ENCODE measurements at regions not wholly inside any gene's neighbourhood (a gene's known extent, or its start where the extent isn't known, plus 50 kb on each side); places are given as distances from the start of the nearest gene placed in this dataset.

DNA sequence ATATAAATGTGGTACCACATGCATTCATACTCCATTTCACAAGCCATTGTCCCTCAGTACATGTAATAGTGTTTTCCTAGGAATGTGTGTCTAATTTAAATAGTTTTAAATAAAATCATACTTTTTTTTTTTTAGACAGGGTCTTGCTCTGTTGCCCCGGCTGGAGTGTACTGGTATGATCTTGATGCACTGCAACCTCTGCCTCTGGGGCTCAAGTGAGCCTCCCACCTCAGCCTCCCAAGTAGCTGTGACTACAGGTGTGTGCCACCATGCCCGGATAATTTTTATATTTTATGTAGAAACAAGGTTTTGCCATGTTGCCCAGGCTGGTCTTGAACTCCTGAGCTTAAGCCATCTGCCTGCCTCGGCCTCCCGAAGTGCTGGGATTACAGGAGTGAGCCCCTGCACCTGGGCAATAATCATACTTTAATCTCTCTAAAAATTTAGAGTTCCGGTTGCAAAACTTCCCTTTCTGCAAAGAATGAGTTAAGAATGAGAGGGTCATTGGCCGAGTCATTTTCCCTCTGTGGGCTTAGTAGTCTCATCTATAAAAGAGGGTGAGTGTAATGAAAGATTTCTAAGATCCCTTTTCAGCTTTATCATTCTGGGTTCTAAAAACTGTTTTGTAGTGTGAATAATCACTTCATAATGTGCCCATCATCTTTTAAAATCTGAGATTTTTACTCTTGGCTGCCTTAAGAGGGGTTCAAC lies 116.0 kb upstream of the PELI1 start:
- intact Hi-C loops (cut with DNase I) = no loop called here
- no peak for DNase-seq
- TF ChIP-seq EP300 (IDR thresholded peaks at IDR 0.05) (no peak), POLR2A (IDR thresholded peaks at IDR 0.05) (no peak), POLR2AphosphoS5 (IDR thresholded peaks at IDR 0.05) (no peak)
- TF ChIP-seq, protein P1, sequence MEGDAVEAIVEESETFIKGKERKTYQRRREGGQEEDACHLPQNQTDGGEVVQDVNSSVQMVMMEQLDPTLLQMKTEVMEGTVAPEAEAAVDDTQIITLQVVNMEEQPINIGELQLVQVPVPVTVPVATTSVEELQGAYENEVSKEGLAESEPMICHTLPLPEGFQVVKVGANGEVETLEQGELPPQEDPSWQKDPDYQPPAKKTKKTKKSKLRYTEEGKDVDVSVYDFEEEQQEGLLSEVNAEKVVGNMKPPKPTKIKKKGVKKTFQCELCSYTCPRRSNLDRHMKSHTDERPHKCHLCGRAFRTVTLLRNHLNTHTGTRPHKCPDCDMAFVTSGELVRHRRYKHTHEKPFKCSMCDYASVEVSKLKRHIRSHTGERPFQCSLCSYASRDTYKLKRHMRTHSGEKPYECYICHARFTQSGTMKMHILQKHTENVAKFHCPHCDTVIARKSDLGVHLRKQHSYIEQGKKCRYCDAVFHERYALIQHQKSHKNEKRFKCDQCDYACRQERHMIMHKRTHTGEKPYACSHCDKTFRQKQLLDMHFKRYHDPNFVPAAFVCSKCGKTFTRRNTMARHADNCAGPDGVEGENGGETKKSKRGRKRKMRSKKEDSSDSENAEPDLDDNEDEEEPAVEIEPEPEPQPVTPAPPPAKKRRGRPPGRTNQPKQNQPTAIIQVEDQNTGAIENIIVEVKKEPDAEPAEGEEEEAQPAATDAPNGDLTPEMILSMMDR (IDR thresholded peaks at IDR 0.05) = no peak
- Histone ChIP-seq H3K9me3 (no peaks in the 10 kb centered on the region), H3K4me1 (peaks cover 0 to 7% (median 0%) of the 10 kb centered on the region in 4 donors), H3K4me3 (no peak overlapping the region), H3K27ac (peak overlapping the region; percentile 24 to 60 (median 39)), H3K36me3 (no peaks in the 10 kb centered on the region), H3K27me3 (no peaks in the 10 kb centered on the region)
- 85 to 92% methylated on average over 6 of the region's 6 CpGs for WGBS, 2 donors

DNA sequence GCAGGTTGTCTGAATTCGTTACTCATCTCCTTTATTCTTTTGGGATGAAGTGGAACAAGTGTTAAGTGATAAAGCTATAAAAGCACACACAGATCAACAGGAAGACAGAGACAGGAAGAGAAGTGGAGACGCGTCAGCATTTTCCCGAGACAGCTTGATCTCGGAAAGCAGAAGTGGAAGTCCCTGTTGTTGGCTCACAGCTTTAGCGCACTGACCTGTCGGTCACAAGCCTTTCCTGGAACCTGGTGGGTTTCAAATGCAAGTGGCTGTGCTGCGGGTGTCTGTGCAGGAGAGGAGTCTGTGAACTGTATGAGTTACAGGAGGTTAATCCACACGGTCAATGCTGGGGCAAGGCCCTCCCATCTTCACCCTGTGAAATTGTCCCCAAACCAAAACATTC lies 116.6 kb upstream of the PELI1 start:
- Histone ChIP-seq H3K27ac (peak overlapping the region; percentile 24 to 60 (median 39)), H3K36me3 (no peaks in the 10 kb centered on the region), H3K27me3 (no peaks in the 10 kb centered on the region), H3K4me1 (peaks cover 0 to 7% (median 0%) of the 10 kb centered on the region in 4 donors), H3K9me3 (no peaks in the 10 kb centered on the region), H3K4me3 (no peak overlapping the region)
- DNase-seq = peak; percentile 78
- 38 to 57% methylated on average over 9 of the region's 9 CpGs for WGBS, 2 donors
- intact Hi-C loops (cut with DNase I) = no loop called here
- TF ChIP-seq POLR2AphosphoS5 (IDR thresholded peaks at IDR 0.05) = peak in 3 of 4 donors; percentile 14 to 59 (median 42)
- peak in 3 of 4 donors; percentile 5 to 45 (median 6) for TF ChIP-seq EP300 (IDR thresholded peaks at IDR 0.05)
- TF ChIP-seq, protein P1 (IDR thresholded peaks at IDR 0.05) = no peak
- TF ChIP-seq POLR2A (IDR thresholded peaks at IDR 0.05) = no peak

DNA sequence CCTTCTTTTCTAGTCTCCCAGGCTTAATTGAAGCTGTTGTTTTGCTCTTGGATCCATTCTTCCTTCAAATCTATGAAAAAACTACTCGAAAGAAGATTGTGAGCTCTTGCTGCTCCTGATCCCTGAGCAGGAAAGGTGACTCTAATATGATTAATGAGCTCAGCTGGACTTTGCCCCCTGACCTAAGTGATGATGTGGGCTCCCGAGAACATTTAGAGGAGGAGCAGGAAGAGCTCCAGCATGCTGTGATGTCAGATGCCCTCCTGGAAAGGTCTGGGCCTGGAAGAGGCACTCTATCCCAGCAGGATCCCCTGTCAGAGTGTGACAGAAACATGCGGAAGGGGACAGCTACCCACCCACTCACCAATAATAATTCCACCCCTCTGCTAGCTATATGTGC lies 117.9 kb upstream of the PELI1 start:
- TF ChIP-seq POLR2AphosphoS5 (IDR thresholded peaks at IDR 0.05) (no peak), EP300 (IDR thresholded peaks at IDR 0.05) (no peak), POLR2A (IDR thresholded peaks at IDR 0.05) (no peak)
- TF ChIP-seq, protein P1 (IDR thresholded peaks at IDR 0.05) = no peak
- no peak for DNase-seq

DNA sequence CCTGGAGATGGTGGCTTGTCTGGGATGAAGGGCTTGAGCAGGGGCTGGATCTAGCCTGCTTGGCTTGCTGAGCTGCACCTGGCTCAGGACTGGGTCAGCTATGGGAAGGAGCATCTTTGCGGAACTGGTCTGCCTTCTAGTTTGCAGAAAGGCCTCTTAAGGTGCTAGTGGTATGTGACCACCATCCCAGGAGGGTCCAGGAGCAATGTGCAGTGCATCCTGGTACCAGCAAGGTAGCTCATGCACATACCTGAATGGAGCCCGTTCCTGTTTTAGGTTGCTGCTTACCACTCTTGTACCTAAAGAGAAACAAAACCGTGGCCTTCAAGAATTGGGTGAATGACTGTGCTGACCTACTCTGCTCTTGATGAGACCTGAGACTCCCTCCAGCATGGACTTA lies 118.6 kb upstream of the PELI1 start:
- H3K27me3 ChIP-seq = no peaks in the 10 kb centered on the region
- DNase-seq = no peak
- no peak overlapping the region for H3K4me3 ChIP-seq
- H3K4me1 ChIP-seq = peaks cover 0 to 14% (median 7%) of the 10 kb centered on the region in 4 donors
- TF ChIP-seq, protein P1 (IDR thresholded peaks at IDR 0.05) = no peak
- TF ChIP-seq POLR2AphosphoS5 (IDR thresholded peaks at IDR 0.05) = no peak
- TF ChIP-seq EP300 (IDR thresholded peaks at IDR 0.05) = no peak
- no peak for TF ChIP-seq POLR2A (IDR thresholded peaks at IDR 0.05)
- no peaks in the 10 kb centered on the region for H3K36me3 ChIP-seq
- intact Hi-C loops (cut with DNase I) = no loop called here
- peak overlapping the region in 1 of 4 donors; percentile 21 for H3K27ac ChIP-seq
- 94 to 96% methylated on average over 3 of the region's 3 CpGs for WGBS, 2 donors
- H3K9me3 ChIP-seq = no peaks in the 10 kb centered on the region

More for the DNA sequence above, 117.9 kb upstream of the PELI1 start:
- Histone ChIP-seq H3K36me3 (no peaks in the 10 kb centered on the region), H3K27ac (peak overlapping the region in 2 of 4 donors; percentile 26 to 34), H3K4me1 (peaks cover 0 to 7% (median 2%) of the 10 kb centered on the region in 4 donors), H3K27me3 (no peaks in the 10 kb centered on the region), H3K4me3 (no peak overlapping the region), H3K9me3 (no peaks in the 10 kb centered on the region)
- WGBS, 2 donors = 38 to 67% methylated on average over 3 of the region's 3 CpGs
- intact Hi-C loops (cut with DNase I) = no loop called here
